IMR-90 (cell line): ENCODE measurements at regions not wholly inside any gene's neighbourhood (a gene's known extent, or its start where the extent isn't known, plus 50 kb on each side); places are given as distances from the start of the nearest gene placed in this dataset.

Experiments used
- BHLHE40 ChIP-seq: fragments of 150-350 bp; IDR thresholded peaks from 2 replicates; pipeline ENCODE4 v1.6.1; 2016; ENCODE audit warnings: mild to moderate bottlenecking, low read depth, low read length
- CEBPB ChIP-seq: IDR thresholded peaks from 2 replicates; pipeline ENCODE4 v1.6.1; 2012; ENCODE audit warnings: low read depth, low read length, improper control_type of control experiment
- CHD1 ChIP-seq: IDR thresholded peaks from 2 replicates; pipeline ENCODE4 v1.6.1; 2012; ENCODE audit warnings: low read depth, low read length, improper control_type of control experiment
- FOS ChIP-seq: fragments of 150-350 bp; IDR thresholded peaks from 2 replicates; pipeline ENCODE4 v1.6.1; 2016; ENCODE audit warnings: low read depth, low read length
- MXI1 ChIP-seq: IDR thresholded peaks from 2 replicates; pipeline ENCODE4 v1.6.1; 2012; ENCODE audit warnings: low read depth, mild to moderate bottlenecking, low read length, moderate library complexity, borderline replicate concordance
- POLR2A ChIP-seq: IDR thresholded peaks from 2 replicates; pipeline ENCODE4 v1.6.1; 2012; ENCODE audit warnings: mild to moderate bottlenecking, low read depth, low read length
- RAD21 ChIP-seq: IDR thresholded peaks from 2 replicates; pipeline ENCODE4 v1.6.1; 2012; ENCODE audit warnings: low read length, improper control_type of control experiment
- RCOR1 ChIP-seq: IDR thresholded peaks from 2 replicates; pipeline ENCODE4 v1.6.1; 2012; ENCODE audit warnings: mild to moderate bottlenecking, low read length, improper control_type of control experiment; ENCODE audit not compliant: insufficient replicate concordance
- RFX5 ChIP-seq: IDR thresholded peaks from 2 replicates; pipeline ENCODE4 v1.8.0; 2012; ENCODE audit warnings: low read depth, mild to moderate bottlenecking, low read length, moderate library complexity
- SMC3 ChIP-seq: fragments of 150-350 bp; IDR thresholded peaks from 2 replicates; pipeline ENCODE4 v1.6.1; 2016; ENCODE audit warnings: low read depth, mild to moderate bottlenecking, antibody characterized with exemption, low read length, moderate library complexity
- TF ChIP-seq, protein P1 (sequence below): conservative IDR thresholded peaks from 2 replicates; pipeline ENCODE4 v1.5.1; 2012; ENCODE audit warnings: mild to moderate bottlenecking, low read depth, low read length, improper control_type of control experiment
- TF ChIP-seq, protein P2 (sequence below): fragments of 150-350 bp; IDR thresholded peaks from 2 replicates; pipeline ENCODE4 v1.6.1; 2017; ENCODE audit warnings: mild to moderate bottlenecking, antibody characterized with exemption, low read length, low read depth
- TF ChIP-seq, protein P3 (sequence below): fragments of 150-350 bp; IDR thresholded peaks from 2 replicates; pipeline ENCODE4 v1.6.1; 2016; ENCODE audit warnings: low read depth, mild to moderate bottlenecking, low read length, moderate library complexity, borderline replicate concordance

DNA sequence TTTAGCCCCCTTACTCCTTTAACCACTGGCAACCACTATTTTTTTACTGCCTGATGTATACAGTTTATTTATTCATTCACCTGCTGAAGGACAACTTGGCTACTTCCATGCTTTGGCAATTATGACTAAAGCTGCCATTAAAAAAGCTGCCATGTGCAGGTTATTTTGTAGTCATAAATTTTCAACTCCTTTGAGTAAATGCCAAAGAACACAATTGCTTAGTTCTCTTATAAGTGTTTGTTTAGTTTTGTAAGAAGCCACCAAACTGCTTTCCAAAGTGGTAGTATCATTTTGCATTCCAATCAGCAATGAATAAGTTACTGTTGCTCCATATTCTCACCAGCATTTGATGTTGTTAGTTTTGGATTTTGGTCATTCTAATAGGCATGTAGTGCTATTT is 1831.8 kb downstream of the PCDH7 start:
- TF ChIP-seq, protein P1, sequence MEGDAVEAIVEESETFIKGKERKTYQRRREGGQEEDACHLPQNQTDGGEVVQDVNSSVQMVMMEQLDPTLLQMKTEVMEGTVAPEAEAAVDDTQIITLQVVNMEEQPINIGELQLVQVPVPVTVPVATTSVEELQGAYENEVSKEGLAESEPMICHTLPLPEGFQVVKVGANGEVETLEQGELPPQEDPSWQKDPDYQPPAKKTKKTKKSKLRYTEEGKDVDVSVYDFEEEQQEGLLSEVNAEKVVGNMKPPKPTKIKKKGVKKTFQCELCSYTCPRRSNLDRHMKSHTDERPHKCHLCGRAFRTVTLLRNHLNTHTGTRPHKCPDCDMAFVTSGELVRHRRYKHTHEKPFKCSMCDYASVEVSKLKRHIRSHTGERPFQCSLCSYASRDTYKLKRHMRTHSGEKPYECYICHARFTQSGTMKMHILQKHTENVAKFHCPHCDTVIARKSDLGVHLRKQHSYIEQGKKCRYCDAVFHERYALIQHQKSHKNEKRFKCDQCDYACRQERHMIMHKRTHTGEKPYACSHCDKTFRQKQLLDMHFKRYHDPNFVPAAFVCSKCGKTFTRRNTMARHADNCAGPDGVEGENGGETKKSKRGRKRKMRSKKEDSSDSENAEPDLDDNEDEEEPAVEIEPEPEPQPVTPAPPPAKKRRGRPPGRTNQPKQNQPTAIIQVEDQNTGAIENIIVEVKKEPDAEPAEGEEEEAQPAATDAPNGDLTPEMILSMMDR, result no peak
- TF ChIP-seq CEBPB (no peak), RAD21 (no peak), MXI1 (no peak), POLR2A (no peak), RFX5 (no peak), SMC3 (no peak), CHD1 (no peak), BHLHE40 (no peak), FOS (no peak), RCOR1 (no peak)
- TF ChIP-seq, protein P2, sequence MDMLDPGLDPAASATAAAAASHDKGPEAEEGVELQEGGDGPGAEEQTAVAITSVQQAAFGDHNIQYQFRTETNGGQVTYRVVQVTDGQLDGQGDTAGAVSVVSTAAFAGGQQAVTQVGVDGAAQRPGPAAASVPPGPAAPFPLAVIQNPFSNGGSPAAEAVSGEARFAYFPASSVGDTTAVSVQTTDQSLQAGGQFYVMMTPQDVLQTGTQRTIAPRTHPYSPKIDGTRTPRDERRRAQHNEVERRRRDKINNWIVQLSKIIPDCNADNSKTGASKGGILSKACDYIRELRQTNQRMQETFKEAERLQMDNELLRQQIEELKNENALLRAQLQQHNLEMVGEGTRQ, result no peak
- TF ChIP-seq, protein P3, sequence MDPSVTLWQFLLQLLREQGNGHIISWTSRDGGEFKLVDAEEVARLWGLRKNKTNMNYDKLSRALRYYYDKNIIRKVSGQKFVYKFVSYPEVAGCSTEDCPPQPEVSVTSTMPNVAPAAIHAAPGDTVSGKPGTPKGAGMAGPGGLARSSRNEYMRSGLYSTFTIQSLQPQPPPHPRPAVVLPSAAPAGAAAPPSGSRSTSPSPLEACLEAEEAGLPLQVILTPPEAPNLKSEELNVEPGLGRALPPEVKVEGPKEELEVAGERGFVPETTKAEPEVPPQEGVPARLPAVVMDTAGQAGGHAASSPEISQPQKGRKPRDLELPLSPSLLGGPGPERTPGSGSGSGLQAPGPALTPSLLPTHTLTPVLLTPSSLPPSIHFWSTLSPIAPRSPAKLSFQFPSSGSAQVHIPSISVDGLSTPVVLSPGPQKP, result no peak
